ENCODE measurements at regions not wholly inside any gene's neighbourhood (a gene's known extent, or its start where the extent isn't known, plus 50 kb on each side); places are given as distances from the start of the nearest gene placed in this dataset.

DNA sequence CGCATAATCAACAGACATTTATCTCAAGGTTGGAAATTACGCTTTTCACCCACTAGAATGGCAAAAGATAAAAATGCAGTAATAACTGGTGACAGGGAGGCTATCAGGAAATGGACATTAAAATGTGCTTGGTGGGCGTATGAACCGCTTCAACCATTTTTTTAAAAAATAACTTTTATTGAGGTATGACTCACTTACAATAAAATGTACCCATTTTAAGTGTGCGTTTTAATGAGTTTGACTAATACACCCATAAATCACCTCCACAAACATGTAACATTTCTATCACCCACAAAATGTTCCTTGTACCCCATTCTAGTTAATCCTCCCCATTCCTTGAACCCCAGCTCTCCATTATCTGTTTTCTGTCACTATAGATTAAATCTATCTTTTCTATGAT lies 96.8 kb downstream of the IYD start:
- intact Hi-C loops (cut with DNase I), result no loop called here
- H3K4me3 ChIP-seq, result no peak overlapping the region
- no peaks in the 10 kb centered on the region for H3K9me3 ChIP-seq
- no peaks in the 10 kb centered on the region for H3K4me1 ChIP-seq
- H3K27me3 ChIP-seq, result no peaks in the 10 kb centered on the region
- no peak for DNase-seq (ENCODE audit: extremely low spot score in 2 of 2)
- TF ChIP-seq POLR2AphosphoS5 (IDR thresholded peaks at IDR 0.05; ENCODE audit: insufficient read depth in 1 of 2, low read depth in 1 of 2) (no peak), CTCF (IDR thresholded peaks at IDR 0.05) (no peak), POLR2A (IDR thresholded peaks at IDR 0.05) (no peak)
- H3K27ac ChIP-seq, result no peak overlapping the region
- H3K36me3 ChIP-seq, result no peaks in the 10 kb centered on the region

DNA sequence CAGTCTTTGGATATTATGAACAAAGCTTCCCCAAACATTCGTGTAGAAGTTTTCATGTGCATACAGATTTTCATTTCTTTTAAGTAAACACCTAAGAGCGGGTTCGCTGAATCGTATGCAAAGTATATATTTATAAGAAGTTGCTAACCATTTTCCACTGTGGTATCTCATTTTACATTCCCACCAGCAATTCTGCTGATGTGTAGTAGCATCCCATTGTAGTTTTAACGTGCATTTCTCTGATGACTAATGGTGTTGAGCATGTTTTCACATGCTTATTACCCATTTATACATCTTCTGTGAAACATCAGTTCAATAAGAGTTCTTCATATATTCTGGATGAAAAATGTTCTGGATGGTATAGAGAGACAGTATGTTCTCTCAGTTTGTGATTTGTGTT lies 97.4 kb downstream of the IYD start:
- intact Hi-C loops (cut with DNase I), result no loop called here
- TF ChIP-seq CTCF (IDR thresholded peaks at IDR 0.05) (no peak), POLR2A (IDR thresholded peaks at IDR 0.05) (no peak), POLR2AphosphoS5 (IDR thresholded peaks at IDR 0.05; ENCODE audit: insufficient read depth in 1 of 2, low read depth in 1 of 2) (no peak)
- no peaks in the 10 kb centered on the region for H3K36me3 ChIP-seq
- no peak overlapping the region for H3K4me3 ChIP-seq
- H3K4me1 ChIP-seq, result no peaks in the 10 kb centered on the region
- H3K27ac ChIP-seq, result no peak overlapping the region
- no peak for DNase-seq (ENCODE audit: extremely low spot score in 2 of 2)
- no peaks in the 10 kb centered on the region for H3K27me3 ChIP-seq
- no peaks in the 10 kb centered on the region for H3K9me3 ChIP-seq

DNA sequence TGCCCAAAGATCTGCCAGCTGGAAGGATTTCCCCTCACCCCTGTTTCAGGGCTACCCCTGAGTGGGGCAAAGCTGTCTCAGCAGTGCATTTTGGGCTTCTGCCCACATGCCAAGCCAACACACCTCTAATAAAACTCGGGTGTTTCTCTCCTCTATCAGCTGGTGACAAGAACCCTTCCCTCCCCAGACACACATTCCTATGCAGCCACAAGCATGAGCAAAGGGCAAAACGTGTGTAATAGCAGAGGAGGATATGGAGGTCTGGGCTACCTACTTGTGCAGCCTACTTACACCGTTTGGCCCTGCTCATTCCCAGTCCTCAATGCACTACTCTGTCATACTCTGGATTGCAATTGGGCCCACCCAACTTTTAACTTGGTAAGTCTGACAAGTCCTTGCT lies 101.3 kb downstream of the IYD start:
- no peak overlapping the region for H3K4me3 ChIP-seq
- no peak overlapping the region for H3K27ac ChIP-seq
- no peaks in the 10 kb centered on the region for H3K4me1 ChIP-seq
- DNase-seq (ENCODE audit: extremely low spot score in 2 of 2), result peak in 1 of 2 donors; percentile 28
- no peaks in the 10 kb centered on the region for H3K9me3 ChIP-seq
- TF ChIP-seq POLR2AphosphoS5 (IDR thresholded peaks at IDR 0.05; ENCODE audit: insufficient read depth in 1 of 2, low read depth in 1 of 2) (no peak), CTCF (IDR thresholded peaks at IDR 0.05) (no peak), POLR2A (IDR thresholded peaks at IDR 0.05) (no peak)
- H3K36me3 ChIP-seq, result no peaks in the 10 kb centered on the region
- intact Hi-C loops (cut with DNase I), result no loop called here
- no peaks in the 10 kb centered on the region for H3K27me3 ChIP-seq

GRCh38 chr6:150470960-150471665 lies 102.3 kb downstream of the IYD start:
- Histone ChIP-seq H3K36me3 (no peaks in the 10 kb centered on the region), H3K9me3 (no peaks in the 10 kb centered on the region), H3K27ac (no peak overlapping the region), H3K27me3 (no peaks in the 10 kb centered on the region), H3K4me3 (no peak overlapping the region), H3K4me1 (no peaks in the 10 kb centered on the region)
- TF ChIP-seq CTCF (IDR thresholded peaks at IDR 0.05) (no peak), POLR2AphosphoS5 (IDR thresholded peaks at IDR 0.05; ENCODE audit: insufficient read depth in 1 of 2, low read depth in 1 of 2) (no peak), POLR2A (IDR thresholded peaks at IDR 0.05) (no peak)
- no peak for DNase-seq (ENCODE audit: extremely low spot score in 2 of 2)
- intact Hi-C loops (cut with DNase I), result no loop called here

DNA sequence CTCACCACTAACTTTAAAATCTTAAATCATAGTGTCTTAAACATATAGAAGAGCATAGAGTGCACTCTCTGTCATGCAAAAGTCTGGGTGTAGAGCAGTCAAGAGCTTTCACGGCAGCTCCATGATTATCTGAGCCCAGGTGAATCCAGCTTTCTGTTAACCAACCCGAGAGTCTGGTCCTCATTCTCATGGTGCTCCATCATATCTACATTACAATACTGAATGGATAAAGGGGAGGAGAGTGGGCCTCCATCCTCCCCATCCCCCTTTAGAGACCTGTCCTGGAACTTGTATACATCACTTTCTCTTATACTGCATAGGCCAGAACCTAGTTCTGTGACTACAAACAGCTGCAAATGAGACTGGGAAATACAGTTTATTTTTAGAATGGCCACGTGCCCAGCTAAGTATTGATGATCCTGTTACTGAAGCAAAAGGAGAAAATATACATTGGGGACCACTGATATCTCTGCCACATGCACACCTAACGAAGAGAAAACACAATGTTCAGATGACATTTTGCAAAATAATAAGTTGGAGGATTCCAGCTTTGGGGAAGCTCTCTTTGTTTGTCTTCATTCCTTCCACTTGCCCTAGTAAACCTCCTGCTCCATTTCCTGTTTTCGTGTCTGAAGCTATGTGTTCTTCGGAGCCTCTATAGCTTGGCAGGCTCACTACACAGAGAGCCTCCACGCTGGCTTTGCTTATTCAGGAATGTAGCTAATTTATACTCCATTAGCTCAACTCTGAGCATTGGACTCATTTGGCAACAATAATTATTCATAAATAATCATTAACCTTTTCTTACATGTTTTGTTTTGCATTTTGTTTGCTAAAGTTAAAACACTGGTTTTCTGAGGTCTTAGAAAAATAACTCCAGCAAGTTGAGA lies 110.1 kb downstream of the IYD start:
- no peaks in the 10 kb centered on the region for H3K4me1 ChIP-seq
- DNase-seq (ENCODE audit: extremely low spot score in 2 of 2), result no peak
- TF ChIP-seq POLR2AphosphoS5 (IDR thresholded peaks at IDR 0.05; ENCODE audit: insufficient read depth in 1 of 2, low read depth in 1 of 2), result no peak
- no peak for TF ChIP-seq CTCF (IDR thresholded peaks at IDR 0.05)
- TF ChIP-seq POLR2A (IDR thresholded peaks at IDR 0.05), result no peak
- intact Hi-C loops (cut with DNase I), result no loop called here
- H3K36me3 ChIP-seq, result no peaks in the 10 kb centered on the region
- no peaks in the 10 kb centered on the region for H3K9me3 ChIP-seq
- no peak overlapping the region for H3K4me3 ChIP-seq
- no peak overlapping the region for H3K27ac ChIP-seq
- H3K27me3 ChIP-seq, result no peaks in the 10 kb centered on the region
